HEK293 (cell line): ENCODE measurements at regions not wholly inside any gene's neighbourhood (a gene's known extent, or its start where the extent isn't known, plus 50 kb on each side); places are given as distances from the start of the nearest gene placed in this dataset.

Source experiments
- AEBP2 ChIP-seq: fragments of 450-650 bp; formaldehyde crosslinking; IDR thresholded peaks from 2 replicates; pipeline ENCODE4 v1.5.1; 2016; ENCODE audit warnings: missing biosample characterization, missing genetic modification characterization, borderline replicate concordance
- FEZF1 ChIP-seq: fragments of 450-650 bp; formaldehyde crosslinking; IDR thresholded peaks from 2 replicates; pipeline ENCODE4 v1.5.1; 2016; ENCODE audit warnings: missing biosample characterization, missing genetic modification characterization
- GLI2 ChIP-seq: fragments of 450-650 bp; formaldehyde crosslinking; IDR thresholded peaks from 2 replicates; pipeline ENCODE4; 2017; ENCODE audit warnings: missing biosample characterization, missing genetic modification characterization, low read depth, borderline replicate concordance
- GLI4 ChIP-seq: fragments of 450-650 bp; formaldehyde crosslinking; IDR thresholded peaks from 2 replicates; pipeline ENCODE4 v1.5.1; 2016; ENCODE audit warnings: missing biosample characterization, missing genetic modification characterization
- GLIS1 ChIP-seq: fragments of 450-650 bp; formaldehyde crosslinking; IDR thresholded peaks from 2 replicates; pipeline ENCODE4 v1.5.1; 2016; ENCODE audit warnings: missing biosample characterization, missing genetic modification characterization
- OSR2 ChIP-seq: fragments of 450-650 bp; formaldehyde crosslinking; IDR thresholded peaks from 2 replicates; pipeline ENCODE4 v1.5.1; 2016; ENCODE audit warnings: missing biosample characterization, missing genetic modification characterization
- PRDM1 ChIP-seq: fragments of 450-650 bp; formaldehyde crosslinking; IDR thresholded peaks from 2 replicates; pipeline ENCODE4; 2016; ENCODE audit warnings: missing biosample characterization, missing genetic modification characterization
- PRDM6 ChIP-seq: fragments of 450-650 bp; formaldehyde crosslinking; IDR thresholded peaks from 2 replicates; pipeline ENCODE4 v1.5.1; 2017; ENCODE audit warnings: missing biosample characterization, missing genetic modification characterization
- TCF7L2 ChIP-seq: IDR thresholded peaks from 2 replicates; pipeline ENCODE4 v1.6.1; 2011; ENCODE audit warnings: low read depth, mild to moderate bottlenecking, inconsistent platforms, low read length, moderate library complexity, borderline replicate concordance
- ZBTB44 ChIP-seq: fragments of 450-650 bp; IDR thresholded peaks from 2 replicates; pipeline ENCODE4 v1.5.1; 2018; ENCODE audit warnings: missing biosample characterization, mild to moderate bottlenecking, missing genetic modification characterization
- ZNF184 ChIP-seq: fragments of 450-650 bp; IDR thresholded peaks from 2 replicates; pipeline ENCODE4 v1.5.1; 2018; ENCODE audit warnings: missing biosample characterization, mild to moderate bottlenecking, missing genetic modification characterization
- ZNF274 ChIP-seq, 2 experiments: fragments of 200-500 bp in 1 of 2; fragments of 450-650 bp in 1 of 2; sonication (Bioruptor generic) in 1 of 2; formaldehyde crosslinking in 1 of 2; IDR thresholded peaks; 2 replicates each; pipeline versions ENCODE4 v1.5.1 to v1.6.1; 2014 to 2016; ENCODE audit warnings: borderline replicate concordance in 1 of 2, inconsistent platforms in 1 of 2, low read length in 1 of 2, missing biosample characterization in 1 of 2, missing genetic modification characterization in 1 of 2
- ZNF366 ChIP-seq: fragments of 450-650 bp; formaldehyde crosslinking; conservative IDR thresholded peaks from 2 replicates; pipeline ENCODE4 v1.5.1; 2016; ENCODE audit warnings: missing biosample characterization, missing genetic modification characterization
- ZNF404 ChIP-seq: fragments of 450-650 bp; formaldehyde crosslinking; IDR thresholded peaks from 2 replicates; pipeline ENCODE4 v1.5.1; 2017; ENCODE audit warnings: missing biosample characterization, missing genetic modification characterization
- ZNF423 ChIP-seq: fragments of 450-650 bp; formaldehyde crosslinking; IDR thresholded peaks from 2 replicates; pipeline ENCODE4 v1.5.1; 2016; ENCODE audit warnings: missing biosample characterization, missing genetic modification characterization
- ZNF433 ChIP-seq: fragments of 450-650 bp; formaldehyde crosslinking; IDR thresholded peaks from 2 replicates; pipeline ENCODE4 v1.5.1; 2016; ENCODE audit warnings: missing biosample characterization, missing genetic modification characterization, low read depth
- ZNF449 ChIP-seq: fragments of 450-650 bp; formaldehyde crosslinking; IDR thresholded peaks from 2 replicates; pipeline ENCODE4 v1.5.1; 2017; ENCODE audit warnings: missing biosample characterization, mild to moderate bottlenecking, missing genetic modification characterization, moderate library complexity
- ZNF518A ChIP-seq: fragments of 450-650 bp; formaldehyde crosslinking; conservative IDR thresholded peaks from 2 replicates; pipeline ENCODE4 v1.5.1; 2016; ENCODE audit warnings: low read depth, missing biosample characterization, missing genetic modification characterization
- ZNF555 ChIP-seq: fragments of 450-650 bp; formaldehyde crosslinking; conservative IDR thresholded peaks from 2 replicates; pipeline ENCODE4 v1.5.1; 2017; ENCODE audit warnings: missing biosample characterization, mild to moderate bottlenecking, missing genetic modification characterization, inconsistent platforms
- ZNF571 ChIP-seq: fragments of 450-650 bp; formaldehyde crosslinking; IDR thresholded peaks from 2 replicates; pipeline ENCODE4 v1.5.0; 2017; ENCODE audit warnings: missing biosample characterization, missing genetic modification characterization
- ZNF596 ChIP-seq: fragments of 450-650 bp; IDR thresholded peaks from 2 replicates; pipeline ENCODE4 v1.5.0; 2018; ENCODE audit warnings: missing biosample characterization, mild to moderate bottlenecking, missing genetic modification characterization, moderate library complexity
- ZNF654 ChIP-seq: fragments of 450-650 bp; formaldehyde crosslinking; IDR thresholded peaks from 2 replicates; pipeline ENCODE4 v1.5.1; 2016; ENCODE audit warnings: low read depth, missing biosample characterization, missing genetic modification characterization
- ZNF658 ChIP-seq: fragments of 450-650 bp; formaldehyde crosslinking; IDR thresholded peaks from 2 replicates; pipeline ENCODE4; 2016; ENCODE audit warnings: missing biosample characterization, missing genetic modification characterization
- ZNF692 ChIP-seq: fragments of 450-650 bp; formaldehyde crosslinking; IDR thresholded peaks from 2 replicates; pipeline ENCODE4 v1.5.1; 2016; ENCODE audit warnings: missing biosample characterization, missing genetic modification characterization
- ZNF785 ChIP-seq: fragments of 450-650 bp; formaldehyde crosslinking; IDR thresholded peaks from 2 replicates; pipeline ENCODE4 v1.5.1; 2016; ENCODE audit warnings: missing biosample characterization, missing genetic modification characterization
- ZSCAN16 ChIP-seq: fragments of 450-650 bp; formaldehyde crosslinking; IDR thresholded peaks from 2 replicates; pipeline ENCODE4 v1.5.1; 2016; ENCODE audit warnings: missing biosample characterization, missing genetic modification characterization

- TF ChIP-seq ZNF518A (tag by site-specific recombination) (no peak), ZNF596 (tag by site-specific recombination) (peak; percentile 32; the same call in 1 of the 2 replicates), ZNF366 (peak; percentile 74), ZNF692 (tag by site-specific recombination) (peak; percentile 37), GLI4 (no peak), ZNF433 (no peak), TCF7L2 (peak; percentile 99), GLI2 (peak; percentile 85), ZNF571 (tag by site-specific recombination) (no peak), ZNF555 (no peak), ZSCAN16 (peak; percentile 86), ZNF184 (no peak), ZNF404 (no peak), ZNF274 (IDR thresholded peaks at IDR 0.05; ENCODE audit: low read length) (no peak), ZNF274 (tag by site-specific recombination; IDR thresholded peaks at IDR 0.05; ENCODE audit: borderline replicate concordance) (no peak), ZBTB44 (tag by site-specific recombination) (no peak), PRDM6 (tag by site-specific recombination) (peak; percentile 96), ZNF449 (tag by site-specific recombination) (no peak; the same call in 1 of the 2 replicates), OSR2 (peak; percentile 76), PRDM1 (tag by site-specific recombination) (no peak), ZNF423 (peak; percentile 20; the same call in 1 of the 2 replicates), ZNF658 (tag by site-specific recombination) (no peak), ZNF785 (no peak), AEBP2 (tag by site-specific recombination) (no peak), GLIS1 (tag by site-specific recombination) (peak; percentile 63), FEZF1 (tag by site-specific recombination) (peak; percentile 94), ZNF654 (tag by site-specific recombination) (no peak)
These were observed 109.1 kb upstream of the RPS23 start (continued) for GRCh38 chr5:82387001-82387818.
